LNCaP clone FGC (cell line): ENCODE measurements at regions not wholly inside any gene's neighbourhood (a gene's known extent, or its start where the extent isn't known, plus 50 kb on each side); places are given as distances from the start of the nearest gene placed in this dataset.

ENCODE experiments used
- DNase-seq: peaks from one replicate; pipeline ENCODE4 v3.0.0-alpha.2; 2011; ENCODE audit warnings: low read depth
- H3K4me3 ChIP-seq: 2 replicates; pipeline ENCODE4 v1.5.1; 2011; ENCODE audit warnings: mild to moderate bottlenecking, low read depth, low read length, control low read depth
- TF ChIP-seq, protein P1 (sequence below): IDR thresholded peaks from 2 replicates; pipeline ENCODE4 v1.5.1; 2012; ENCODE audit warnings: mild to moderate bottlenecking; ENCODE audit not compliant: control insufficient read depth, insufficient read depth; ENCODE audit errors: extremely low read depth

GRCh38 chr17:73769479-73769878, 125.2 kb upstream of the SDK2 start:
- TF ChIP-seq, protein P1, sequence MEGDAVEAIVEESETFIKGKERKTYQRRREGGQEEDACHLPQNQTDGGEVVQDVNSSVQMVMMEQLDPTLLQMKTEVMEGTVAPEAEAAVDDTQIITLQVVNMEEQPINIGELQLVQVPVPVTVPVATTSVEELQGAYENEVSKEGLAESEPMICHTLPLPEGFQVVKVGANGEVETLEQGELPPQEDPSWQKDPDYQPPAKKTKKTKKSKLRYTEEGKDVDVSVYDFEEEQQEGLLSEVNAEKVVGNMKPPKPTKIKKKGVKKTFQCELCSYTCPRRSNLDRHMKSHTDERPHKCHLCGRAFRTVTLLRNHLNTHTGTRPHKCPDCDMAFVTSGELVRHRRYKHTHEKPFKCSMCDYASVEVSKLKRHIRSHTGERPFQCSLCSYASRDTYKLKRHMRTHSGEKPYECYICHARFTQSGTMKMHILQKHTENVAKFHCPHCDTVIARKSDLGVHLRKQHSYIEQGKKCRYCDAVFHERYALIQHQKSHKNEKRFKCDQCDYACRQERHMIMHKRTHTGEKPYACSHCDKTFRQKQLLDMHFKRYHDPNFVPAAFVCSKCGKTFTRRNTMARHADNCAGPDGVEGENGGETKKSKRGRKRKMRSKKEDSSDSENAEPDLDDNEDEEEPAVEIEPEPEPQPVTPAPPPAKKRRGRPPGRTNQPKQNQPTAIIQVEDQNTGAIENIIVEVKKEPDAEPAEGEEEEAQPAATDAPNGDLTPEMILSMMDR, result no peak
- DNase-seq, result no peak
- H3K4me3 ChIP-seq, result no peak overlapping the region

GRCh38 chr17:73770115-73770848, 126.0 kb upstream of the SDK2 start:
- TF ChIP-seq, protein P1, result no peak
- DNase-seq, result peak; percentile 59
- H3K4me3 ChIP-seq, result no peak overlapping the region

DNA sequence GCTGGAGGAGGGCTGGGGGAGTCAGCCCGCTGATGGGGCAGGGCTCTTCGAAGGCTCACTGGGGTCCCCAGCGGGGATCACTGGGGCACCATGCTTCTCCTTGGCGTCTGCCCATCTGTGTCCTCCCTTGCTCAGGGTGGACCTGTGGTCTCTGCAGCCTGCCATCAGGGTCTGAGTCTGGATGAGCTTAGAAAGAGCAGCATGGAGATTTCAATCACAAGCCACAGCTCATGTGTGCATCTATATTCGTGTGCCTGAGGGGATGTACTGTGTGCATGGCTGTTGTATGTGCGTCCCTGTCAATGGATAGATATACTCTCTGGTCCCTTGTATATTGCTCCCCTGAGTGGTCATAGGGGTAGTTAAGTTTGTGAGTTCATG, 126.6 kb upstream of the SDK2 start:
- no peak for DNase-seq
- TF ChIP-seq, protein P1, result no peak
- no peak overlapping the region for H3K4me3 ChIP-seq

DNA sequence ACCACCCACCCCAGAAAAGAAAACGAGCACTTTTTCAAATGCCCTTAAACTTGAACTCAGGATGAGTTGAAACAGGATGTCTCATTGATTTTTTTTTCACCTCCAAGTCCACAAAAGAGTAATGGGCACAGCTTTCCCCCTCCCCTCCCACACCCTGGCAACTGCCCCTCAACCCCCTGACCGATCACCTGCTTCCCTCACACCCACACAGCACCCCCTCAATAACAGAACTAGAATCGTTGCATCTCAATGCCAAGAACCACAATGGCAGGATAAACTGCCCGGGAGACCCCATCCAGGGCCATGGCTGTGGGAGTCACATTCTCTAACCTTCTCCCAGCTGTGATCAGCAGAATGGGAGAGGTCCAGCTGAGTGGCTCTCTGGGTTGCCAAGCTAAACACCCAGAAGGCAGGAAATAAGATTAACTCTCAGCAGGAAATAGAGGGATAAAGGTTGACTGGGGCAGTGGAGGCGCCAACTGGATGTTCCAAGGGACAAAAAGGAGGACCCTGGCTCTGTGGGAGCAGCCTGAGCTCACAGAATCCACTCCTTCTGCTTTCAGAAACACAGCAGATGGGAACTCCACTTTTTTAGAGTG, 128.0 kb upstream of the SDK2 start:
- TF ChIP-seq, protein P1, result no peak
- no peak for DNase-seq
- no peak overlapping the region for H3K4me3 ChIP-seq

GRCh38 chr17:73773702-73774101, 129.5 kb upstream of the SDK2 start:
- TF ChIP-seq, protein P1, result no peak
- no peak for DNase-seq
- H3K4me3 ChIP-seq, result no peak overlapping the region

- H3K4me3 ChIP-seq, result no peak overlapping the region
- TF ChIP-seq, protein P1, result no peak
- DNase-seq, result no peak
These were observed 130.6 kb upstream of the SDK2 start for GRCh38 chr17:73774852-73775251.
